A673 (cell line): ENCODE measurements at regions not wholly inside any gene's neighbourhood (a gene's known extent, or its start where the extent isn't known, plus 50 kb on each side); places are given as distances from the start of the nearest gene placed in this dataset.

Experiments used
- BruUV-seq: library from RNA; stranded (reverse); fragments of 400-500 nt; replicated peaks from 2 replicates; lab custom pipeline; 2021; lab: Mats Ljungman, UMichigan
- CTCF ChIA-PET: fragments of 300-600 bp; sonication (Branson Sonifier 250); formaldehyde crosslinking; loops from one replicate; lab custom pipeline; 2022; ENCODE audit warnings: antibody characterized with exemption; lab: Charles Lee
- POLR2A ChIA-PET: fragments of 300-600 bp; sonication (Branson Sonifier 250); formaldehyde crosslinking; loops from one replicate; lab custom pipeline; 2022; ENCODE audit warnings: antibody characterized with exemption; ENCODE audit not compliant: low non-redundant PET; lab: Charles Lee
- DNase-seq: peaks from one replicate; pipeline ENCODE4 v3.0.0-alpha.2; 2015; ENCODE audit warnings: low spot score
- H3K27ac ChIP-seq: fragments of 200-600 bp; sonication (generic); 2 replicates; pipeline ENCODE4 v1.5.1; 2016; ENCODE audit warnings: mixed run types, low read depth, mild to moderate bottlenecking, mixed read lengths, antibody characterized with exemption, low read length; ENCODE audit not compliant: poor library complexity, severe bottlenecking
- H3K27me3 ChIP-seq: fragments of 200-600 bp; sonication (generic); replicated peaks from 2 replicates; pipeline ENCODE4 v1.6.1; 2017; ENCODE audit warnings: mixed run types, low read depth, mild to moderate bottlenecking, mixed read lengths, antibody characterized with exemption, low read length; ENCODE audit not compliant: insufficient read depth, poor library complexity
- H3K36me3 ChIP-seq: fragments of 200-600 bp; sonication (generic); 2 replicates; pipeline ENCODE4 v1.6.1; 2016; ENCODE audit warnings: mixed run types, mild to moderate bottlenecking, mixed read lengths, antibody characterized with exemption, low read length; ENCODE audit not compliant: insufficient read depth, poor library complexity, severe bottlenecking
- H3K4me1 ChIP-seq: fragments of 200-600 bp; sonication (generic); 2 replicates; pipeline ENCODE4 v1.6.1; 2017; ENCODE audit warnings: mixed run types, mild to moderate bottlenecking, mixed read lengths, antibody characterized with exemption, low read length; ENCODE audit not compliant: insufficient read depth, poor library complexity, severe bottlenecking
- H3K4me3 ChIP-seq: fragments of 200-600 bp; sonication (generic); 2 replicates; pipeline ENCODE4 v1.5.1; 2016; ENCODE audit warnings: low read depth, mixed run types, mild to moderate bottlenecking, mixed read lengths, low read length; ENCODE audit not compliant: poor library complexity, severe bottlenecking
- H3K9me3 ChIP-seq: fragments of 200-600 bp; sonication (generic); 2 replicates; pipeline ENCODE4 v1.6.1; 2016; ENCODE audit warnings: mixed run types, low read depth, mild to moderate bottlenecking, mixed read lengths, antibody characterized with exemption, low read length; ENCODE audit not compliant: poor library complexity, severe bottlenecking
- EZH2 ChIP-seq: fragments of 200-600 bp; sonication (generic); IDR thresholded peaks from 2 replicates; pipeline ENCODE4 v1.6.1; 2017; ENCODE audit warnings: borderline replicate concordance, low read depth, mild to moderate bottlenecking, mixed read lengths, antibody characterized with exemption, low read length; ENCODE audit not compliant: poor library complexity, severe bottlenecking
- intact Hi-C: fragments of 100-400 bp; cut with micrococcal nuclease; formaldehyde crosslinking; loops from one replicate; pipeline ENCODE4 v1.10.0; 2022; ENCODE audit not compliant: unreplicated experiment
- TF ChIP-seq, protein P1 (sequence below): fragments of 300-800, 200-600 bp; sonication (generic); conservative IDR thresholded peaks from 2 replicates; pipeline ENCODE4 v1.5.1; 2017; ENCODE audit warnings: low read depth, mild to moderate bottlenecking, antibody characterized with exemption, low read length, moderate library complexity, mixed read lengths

DNA sequence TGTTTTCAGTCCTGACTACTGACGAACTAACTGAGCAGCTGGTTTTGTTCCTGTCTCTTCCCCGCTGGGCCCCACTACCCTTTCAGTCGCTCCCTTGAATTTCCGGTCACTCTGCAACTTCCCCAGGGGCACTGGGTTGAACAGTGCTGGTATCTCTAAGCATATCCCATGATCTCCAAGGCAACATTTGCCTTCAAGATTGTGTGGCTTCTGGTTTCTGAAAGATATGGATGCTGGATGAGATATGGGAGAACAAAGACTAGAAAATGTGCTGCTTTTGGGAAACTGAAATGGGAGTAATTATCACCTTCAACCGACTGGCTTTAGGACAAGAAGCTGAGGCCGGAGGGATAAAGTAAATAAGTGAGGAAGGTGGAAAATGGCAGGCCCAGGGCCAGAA is 258.2 kb upstream of the PIK3R1 start:
- H3K9me3 ChIP-seq: no peaks in the 10 kb centered on the region
- intact Hi-C loops: no loop called here
- ChIA-PET POLR2A (no interaction called here), CTCF (no interaction called here)
- no peaks in the 10 kb centered on the region for H3K36me3 ChIP-seq
- BruUV-seq: no TSS peak
- H3K27ac ChIP-seq: no peak overlapping the region
- H3K4me1 ChIP-seq: no peaks in the 10 kb centered on the region
- H3K4me3 ChIP-seq: no peak overlapping the region
- H3K27me3 ChIP-seq: no peaks in the 10 kb centered on the region
- no peak for DNase-seq
- TF ChIP-seq, protein P1, sequence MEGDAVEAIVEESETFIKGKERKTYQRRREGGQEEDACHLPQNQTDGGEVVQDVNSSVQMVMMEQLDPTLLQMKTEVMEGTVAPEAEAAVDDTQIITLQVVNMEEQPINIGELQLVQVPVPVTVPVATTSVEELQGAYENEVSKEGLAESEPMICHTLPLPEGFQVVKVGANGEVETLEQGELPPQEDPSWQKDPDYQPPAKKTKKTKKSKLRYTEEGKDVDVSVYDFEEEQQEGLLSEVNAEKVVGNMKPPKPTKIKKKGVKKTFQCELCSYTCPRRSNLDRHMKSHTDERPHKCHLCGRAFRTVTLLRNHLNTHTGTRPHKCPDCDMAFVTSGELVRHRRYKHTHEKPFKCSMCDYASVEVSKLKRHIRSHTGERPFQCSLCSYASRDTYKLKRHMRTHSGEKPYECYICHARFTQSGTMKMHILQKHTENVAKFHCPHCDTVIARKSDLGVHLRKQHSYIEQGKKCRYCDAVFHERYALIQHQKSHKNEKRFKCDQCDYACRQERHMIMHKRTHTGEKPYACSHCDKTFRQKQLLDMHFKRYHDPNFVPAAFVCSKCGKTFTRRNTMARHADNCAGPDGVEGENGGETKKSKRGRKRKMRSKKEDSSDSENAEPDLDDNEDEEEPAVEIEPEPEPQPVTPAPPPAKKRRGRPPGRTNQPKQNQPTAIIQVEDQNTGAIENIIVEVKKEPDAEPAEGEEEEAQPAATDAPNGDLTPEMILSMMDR: no peak
- no peak for TF ChIP-seq EZH2

DNA sequence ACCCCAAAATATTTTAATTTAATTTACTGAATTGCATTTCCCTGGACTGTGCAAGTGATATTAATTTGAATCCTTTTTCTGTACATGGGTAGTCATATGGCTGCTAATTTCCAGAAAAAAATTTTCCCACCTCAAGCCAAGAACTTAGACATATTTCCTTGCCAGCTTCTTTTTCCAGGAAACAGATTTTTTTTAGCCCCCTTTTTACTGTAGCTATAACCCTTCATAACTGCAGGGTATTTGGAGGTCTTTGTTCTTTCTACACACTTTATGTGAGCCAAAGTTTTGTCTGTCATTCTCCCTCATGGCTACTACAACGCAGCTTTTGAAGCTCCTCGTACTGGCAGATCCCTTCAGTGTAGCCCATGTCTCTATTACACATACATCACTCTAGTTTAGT is 261.2 kb upstream of the PIK3R1 start:
- no peaks in the 10 kb centered on the region for H3K4me1 ChIP-seq
- ChIA-PET POLR2A (no interaction called here), CTCF (no interaction called here)
- BruUV-seq: no TSS peak
- intact Hi-C loops: no loop called here
- no peaks in the 10 kb centered on the region for H3K36me3 ChIP-seq
- no peak for DNase-seq
- H3K27ac ChIP-seq: no peak overlapping the region
- H3K4me3 ChIP-seq: no peak overlapping the region
- TF ChIP-seq EZH2: no peak
- TF ChIP-seq, protein P1: no peak
- H3K27me3 ChIP-seq: no peaks in the 10 kb centered on the region
- H3K9me3 ChIP-seq: no peaks in the 10 kb centered on the region

DNA sequence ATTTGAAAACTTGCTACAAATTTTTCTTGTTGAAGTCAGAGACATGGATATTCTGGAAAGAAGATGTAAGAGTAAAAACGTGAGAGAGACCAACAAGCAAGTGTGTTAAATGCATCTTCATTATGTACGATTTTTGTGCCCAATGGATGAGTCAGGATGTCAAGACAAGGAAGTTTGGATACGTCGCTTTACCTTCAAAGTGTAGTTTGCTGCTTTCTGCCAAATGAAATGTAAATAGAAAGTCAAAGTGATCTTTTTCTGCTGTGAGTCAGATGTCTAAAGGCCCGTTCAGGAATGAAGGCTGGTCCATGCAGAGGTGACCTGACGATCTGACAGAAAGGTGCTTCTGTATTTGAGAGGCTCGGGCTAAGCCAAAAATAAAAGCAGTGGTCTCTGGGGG is 273.1 kb upstream of the PIK3R1 start:
- H3K4me3 ChIP-seq: no peak overlapping the region
- no peaks in the 10 kb centered on the region for H3K9me3 ChIP-seq
- no peaks in the 10 kb centered on the region for H3K27me3 ChIP-seq
- BruUV-seq: no TSS peak
- intact Hi-C loops: no loop called here
- ChIA-PET POLR2A (no interaction called here), CTCF (no interaction called here)
- H3K4me1 ChIP-seq: no peaks in the 10 kb centered on the region
- no peaks in the 10 kb centered on the region for H3K36me3 ChIP-seq
- no peak overlapping the region for H3K27ac ChIP-seq
- TF ChIP-seq EZH2: no peak
- TF ChIP-seq, protein P1: no peak
- DNase-seq: no peak
